A673 (cell line): ENCODE measurements at regions not wholly inside any gene's neighbourhood (a gene's known extent, or its start where the extent isn't known, plus 50 kb on each side); places are given as distances from the start of the nearest gene placed in this dataset.

Experiments used
- BruUV-seq: library from RNA; stranded (reverse); fragments of 400-500 nt; replicated peaks from 2 replicates; lab custom pipeline; 2021; lab: Mats Ljungman, UMichigan
- CTCF ChIA-PET: fragments of 300-600 bp; sonication (Branson Sonifier 250); formaldehyde crosslinking; loops from one replicate; lab custom pipeline; 2022; ENCODE audit warnings: antibody characterized with exemption; lab: Charles Lee
- POLR2A ChIA-PET: fragments of 300-600 bp; sonication (Branson Sonifier 250); formaldehyde crosslinking; loops from one replicate; lab custom pipeline; 2022; ENCODE audit warnings: antibody characterized with exemption; ENCODE audit not compliant: low non-redundant PET; lab: Charles Lee
- DNase-seq: peaks from one replicate; pipeline ENCODE4 v3.0.0-alpha.2; 2015; ENCODE audit warnings: low spot score
- H3K27ac ChIP-seq: fragments of 200-600 bp; sonication (generic); 2 replicates; pipeline ENCODE4 v1.5.1; 2016; ENCODE audit warnings: mixed run types, low read depth, mild to moderate bottlenecking, mixed read lengths, antibody characterized with exemption, low read length; ENCODE audit not compliant: poor library complexity, severe bottlenecking
- H3K27me3 ChIP-seq: fragments of 200-600 bp; sonication (generic); replicated peaks from 2 replicates; pipeline ENCODE4 v1.6.1; 2017; ENCODE audit warnings: mixed run types, low read depth, mild to moderate bottlenecking, mixed read lengths, antibody characterized with exemption, low read length; ENCODE audit not compliant: insufficient read depth, poor library complexity
- H3K36me3 ChIP-seq: fragments of 200-600 bp; sonication (generic); 2 replicates; pipeline ENCODE4 v1.6.1; 2016; ENCODE audit warnings: mixed run types, mild to moderate bottlenecking, mixed read lengths, antibody characterized with exemption, low read length; ENCODE audit not compliant: insufficient read depth, poor library complexity, severe bottlenecking
- H3K4me1 ChIP-seq: fragments of 200-600 bp; sonication (generic); 2 replicates; pipeline ENCODE4 v1.6.1; 2017; ENCODE audit warnings: mixed run types, mild to moderate bottlenecking, mixed read lengths, antibody characterized with exemption, low read length; ENCODE audit not compliant: insufficient read depth, poor library complexity, severe bottlenecking
- H3K4me3 ChIP-seq: fragments of 200-600 bp; sonication (generic); 2 replicates; pipeline ENCODE4 v1.5.1; 2016; ENCODE audit warnings: low read depth, mixed run types, mild to moderate bottlenecking, mixed read lengths, low read length; ENCODE audit not compliant: poor library complexity, severe bottlenecking
- H3K9me3 ChIP-seq: fragments of 200-600 bp; sonication (generic); 2 replicates; pipeline ENCODE4 v1.6.1; 2016; ENCODE audit warnings: mixed run types, low read depth, mild to moderate bottlenecking, mixed read lengths, antibody characterized with exemption, low read length; ENCODE audit not compliant: poor library complexity, severe bottlenecking
- EZH2 ChIP-seq: fragments of 200-600 bp; sonication (generic); IDR thresholded peaks from 2 replicates; pipeline ENCODE4 v1.6.1; 2017; ENCODE audit warnings: borderline replicate concordance, low read depth, mild to moderate bottlenecking, mixed read lengths, antibody characterized with exemption, low read length; ENCODE audit not compliant: poor library complexity, severe bottlenecking
- intact Hi-C: fragments of 100-400 bp; cut with micrococcal nuclease; formaldehyde crosslinking; loops from one replicate; pipeline ENCODE4 v1.10.0; 2022; ENCODE audit not compliant: unreplicated experiment
- TF ChIP-seq, protein P1 (sequence below): fragments of 300-800, 200-600 bp; sonication (generic); conservative IDR thresholded peaks from 2 replicates; pipeline ENCODE4 v1.5.1; 2017; ENCODE audit warnings: low read depth, mild to moderate bottlenecking, antibody characterized with exemption, low read length, moderate library complexity, mixed read lengths

DNA sequence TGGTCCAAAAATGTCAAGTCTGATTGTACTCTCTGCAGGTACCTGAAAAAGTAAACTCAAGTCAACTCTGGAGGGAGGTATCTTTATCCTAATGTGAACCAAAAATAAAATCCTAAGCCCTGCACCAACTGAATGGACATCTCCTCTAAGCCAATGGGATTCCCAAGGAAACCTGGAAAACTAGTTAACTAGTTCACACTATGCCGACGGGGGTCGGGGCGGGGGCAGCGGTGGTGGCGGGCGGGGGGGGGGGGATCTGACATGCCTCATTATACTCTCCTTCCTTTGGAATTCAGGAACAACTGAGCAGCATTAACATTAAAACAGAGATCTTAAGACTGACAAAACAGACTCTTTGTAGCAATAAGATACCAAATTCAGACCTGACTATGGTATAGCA is 452.6 kb upstream of the CAMK1G start:
- Histone ChIP-seq H3K27ac (no peak overlapping the region), H3K4me1 (no peaks in the 10 kb centered on the region), H3K9me3 (no peaks in the 10 kb centered on the region), H3K27me3 (peaks cover 13% of the 10 kb centered on the region), H3K4me3 (no peak overlapping the region), H3K36me3 (no peaks in the 10 kb centered on the region)
- ChIA-PET CTCF (no interaction called here), POLR2A (no interaction called here)
- DNase-seq = no peak
- no TSS peak for BruUV-seq
- intact Hi-C loops = no loop called here
- TF ChIP-seq, protein P1, sequence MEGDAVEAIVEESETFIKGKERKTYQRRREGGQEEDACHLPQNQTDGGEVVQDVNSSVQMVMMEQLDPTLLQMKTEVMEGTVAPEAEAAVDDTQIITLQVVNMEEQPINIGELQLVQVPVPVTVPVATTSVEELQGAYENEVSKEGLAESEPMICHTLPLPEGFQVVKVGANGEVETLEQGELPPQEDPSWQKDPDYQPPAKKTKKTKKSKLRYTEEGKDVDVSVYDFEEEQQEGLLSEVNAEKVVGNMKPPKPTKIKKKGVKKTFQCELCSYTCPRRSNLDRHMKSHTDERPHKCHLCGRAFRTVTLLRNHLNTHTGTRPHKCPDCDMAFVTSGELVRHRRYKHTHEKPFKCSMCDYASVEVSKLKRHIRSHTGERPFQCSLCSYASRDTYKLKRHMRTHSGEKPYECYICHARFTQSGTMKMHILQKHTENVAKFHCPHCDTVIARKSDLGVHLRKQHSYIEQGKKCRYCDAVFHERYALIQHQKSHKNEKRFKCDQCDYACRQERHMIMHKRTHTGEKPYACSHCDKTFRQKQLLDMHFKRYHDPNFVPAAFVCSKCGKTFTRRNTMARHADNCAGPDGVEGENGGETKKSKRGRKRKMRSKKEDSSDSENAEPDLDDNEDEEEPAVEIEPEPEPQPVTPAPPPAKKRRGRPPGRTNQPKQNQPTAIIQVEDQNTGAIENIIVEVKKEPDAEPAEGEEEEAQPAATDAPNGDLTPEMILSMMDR = no peak
- no peak for TF ChIP-seq EZH2

DNA sequence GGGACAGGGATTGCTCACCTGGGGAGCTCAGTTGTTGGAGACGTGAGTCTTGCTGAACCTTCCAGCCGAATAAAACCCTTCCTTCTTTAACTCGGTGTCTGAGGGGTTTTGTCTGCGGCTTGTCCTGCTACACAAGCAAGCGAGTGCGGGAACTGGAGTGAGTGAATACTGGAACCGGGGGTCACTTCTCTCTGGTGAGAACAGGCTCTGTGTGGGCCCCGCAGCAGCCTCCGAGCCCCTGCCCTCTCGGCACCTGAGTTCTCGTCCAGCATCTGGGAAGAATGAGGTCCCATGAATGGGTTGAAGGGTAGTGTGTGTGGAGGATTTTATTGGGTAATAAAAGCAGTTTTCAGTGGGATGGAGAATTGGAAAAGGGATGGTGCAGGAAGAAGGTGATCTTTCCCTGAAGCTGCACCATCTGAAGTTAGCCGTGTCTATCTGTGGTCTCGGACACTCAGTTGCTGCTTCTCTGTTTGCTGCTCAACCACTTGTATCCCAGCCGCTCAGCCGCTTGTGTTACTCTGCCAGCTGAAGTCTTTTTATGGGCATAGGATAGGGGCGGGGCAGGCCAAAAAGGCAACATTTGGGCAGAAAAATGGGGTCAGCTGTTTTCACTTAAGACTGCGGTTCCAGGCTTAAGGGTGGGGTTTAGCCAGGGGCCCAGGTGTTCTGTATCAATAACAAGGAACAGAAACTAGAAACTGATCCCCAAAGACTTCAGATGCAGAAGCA is 450.6 kb upstream of the CAMK1G start:
- H3K27me3 ChIP-seq = peaks cover 10% of the 10 kb centered on the region
- TF ChIP-seq, protein P1 = no peak
- no peak for TF ChIP-seq EZH2
- intact Hi-C loops = no loop called here
- DNase-seq = no peak
- no peaks in the 10 kb centered on the region for H3K9me3 ChIP-seq
- no peaks in the 10 kb centered on the region for H3K36me3 ChIP-seq
- ChIA-PET POLR2A (no interaction called here), CTCF (no interaction called here)
- no peaks in the 10 kb centered on the region for H3K4me1 ChIP-seq
- H3K4me3 ChIP-seq = no peak overlapping the region
- no TSS peak for BruUV-seq
- H3K27ac ChIP-seq = no peak overlapping the region

DNA sequence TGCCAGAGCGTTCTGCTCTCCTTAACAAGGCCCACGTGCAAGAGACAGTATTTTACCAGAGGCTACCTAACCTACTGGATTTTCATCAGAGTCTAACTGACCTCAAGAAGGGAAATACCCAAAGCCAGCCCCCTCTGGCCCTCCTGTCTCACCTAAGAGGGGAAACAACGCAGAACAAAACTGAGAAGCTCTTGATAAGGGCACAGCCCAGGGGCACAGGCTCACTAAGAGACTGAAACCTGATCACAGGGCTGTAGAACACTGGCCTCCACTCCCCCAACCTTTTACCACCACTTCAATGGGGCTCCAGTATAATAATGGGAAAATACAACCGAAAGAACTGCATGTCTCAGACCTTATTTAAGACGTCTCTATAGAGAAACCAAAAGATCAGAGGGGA is 449.5 kb upstream of the CAMK1G start:
- CTCF ChIA-PET = no interaction called here
- Histone ChIP-seq H3K4me1 (no peaks in the 10 kb centered on the region), H3K9me3 (no peaks in the 10 kb centered on the region), H3K27me3 (peaks cover 10% of the 10 kb centered on the region), H3K4me3 (no peak overlapping the region), H3K27ac (no peak overlapping the region), H3K36me3 (no peaks in the 10 kb centered on the region)
- TF ChIP-seq, protein P1 = no peak
- no peak for TF ChIP-seq EZH2
- POLR2A ChIA-PET = no interaction called here
- intact Hi-C loops = no loop called here
- no peak for DNase-seq
- BruUV-seq = no TSS peak
